ENCODE measurements at regions not wholly inside any gene's neighbourhood (a gene's known extent, or its start where the extent isn't known, plus 50 kb on each side); places are given as distances from the start of the nearest gene placed in this dataset.

DNA sequence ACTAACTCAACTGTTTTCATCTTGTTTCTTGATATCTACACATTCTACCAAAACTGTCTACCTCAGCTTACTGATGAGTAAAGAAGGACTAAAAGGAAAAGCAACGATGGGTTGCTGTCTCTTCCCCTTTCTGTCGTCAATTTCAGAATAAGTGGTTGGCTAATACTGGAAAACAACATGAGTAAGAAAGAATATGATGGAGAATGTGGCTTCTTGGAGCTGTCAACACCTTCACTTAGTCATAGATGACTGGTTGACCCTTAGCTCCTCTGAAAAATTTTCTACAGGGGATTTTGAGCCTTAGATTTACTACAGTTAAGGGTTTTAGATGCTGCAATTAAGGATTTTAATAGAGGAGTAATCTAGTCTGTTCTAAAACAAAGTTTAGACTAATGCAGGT is 797.9 kb downstream of the TLE4 start:
- no peak for TF ChIP-seq EZH2phosphoT487 (IDR thresholded peaks at IDR 0.05; ENCODE audit: low read length)
- TF ChIP-seq, protein P1, sequence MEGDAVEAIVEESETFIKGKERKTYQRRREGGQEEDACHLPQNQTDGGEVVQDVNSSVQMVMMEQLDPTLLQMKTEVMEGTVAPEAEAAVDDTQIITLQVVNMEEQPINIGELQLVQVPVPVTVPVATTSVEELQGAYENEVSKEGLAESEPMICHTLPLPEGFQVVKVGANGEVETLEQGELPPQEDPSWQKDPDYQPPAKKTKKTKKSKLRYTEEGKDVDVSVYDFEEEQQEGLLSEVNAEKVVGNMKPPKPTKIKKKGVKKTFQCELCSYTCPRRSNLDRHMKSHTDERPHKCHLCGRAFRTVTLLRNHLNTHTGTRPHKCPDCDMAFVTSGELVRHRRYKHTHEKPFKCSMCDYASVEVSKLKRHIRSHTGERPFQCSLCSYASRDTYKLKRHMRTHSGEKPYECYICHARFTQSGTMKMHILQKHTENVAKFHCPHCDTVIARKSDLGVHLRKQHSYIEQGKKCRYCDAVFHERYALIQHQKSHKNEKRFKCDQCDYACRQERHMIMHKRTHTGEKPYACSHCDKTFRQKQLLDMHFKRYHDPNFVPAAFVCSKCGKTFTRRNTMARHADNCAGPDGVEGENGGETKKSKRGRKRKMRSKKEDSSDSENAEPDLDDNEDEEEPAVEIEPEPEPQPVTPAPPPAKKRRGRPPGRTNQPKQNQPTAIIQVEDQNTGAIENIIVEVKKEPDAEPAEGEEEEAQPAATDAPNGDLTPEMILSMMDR (IDR thresholded peaks at IDR 0.05; ENCODE audit: low read length), result no peak
